ENCODE measurements at regions not wholly inside any gene's neighbourhood (a gene's known extent, or its start where the extent isn't known, plus 50 kb on each side); places are given as distances from the start of the nearest gene placed in this dataset.

- 85 to 93% methylated on average over 2 of the region's 2 CpGs for WGBS, 2 donors
- TF ChIP-seq CTCF (IDR thresholded peaks at IDR 0.05) (no peak), POLR2A (IDR thresholded peaks at IDR 0.05) (no peak)
- H3K36me3 ChIP-seq: no peaks in the 10 kb centered on the region
Measured at GRCh38 chr14:40398981-40399380, 966.7 kb upstream of the FBXO33 start.

GRCh38 chr14:40394634-40395340 is 962.6 kb upstream of the FBXO33 start:
- TF ChIP-seq CTCF (IDR thresholded peaks at IDR 0.05): no peak
- no peak for TF ChIP-seq POLR2A (IDR thresholded peaks at IDR 0.05)
- intact Hi-C loops (cut with DNase I): no loop called here
- H3K4me3 ChIP-seq (replicated peaks in 1 of 3): no peak overlapping the region
- no peaks in the 10 kb centered on the region for H3K9me3 ChIP-seq
- no peaks in the 10 kb centered on the region for H3K36me3 ChIP-seq
- H3K27ac ChIP-seq: no peak overlapping the region
- WGBS, 2 donors: 77 to 80% methylated on average over 3 of the region's 3 CpGs
- H3K4me1 ChIP-seq: no peaks in the 10 kb centered on the region
- no peak for DNase-seq
- no peaks in the 10 kb centered on the region for H3K27me3 ChIP-seq

More at GRCh38 chr14:40398981-40399380, 966.7 kb upstream of the FBXO33 start:
- Histone ChIP-seq H3K9me3 (no peaks in the 10 kb centered on the region), H3K27ac (no peak overlapping the region), H3K27me3 (no peaks in the 10 kb centered on the region), H3K4me3 (replicated peaks in 1 of 3) (no peak overlapping the region), H3K4me1 (no peaks in the 10 kb centered on the region)
- intact Hi-C loops (cut with DNase I): no loop called here
- no peak for DNase-seq

GRCh38 chr14:40393143-40393542 is 960.9 kb upstream of the FBXO33 start:
- no peak for DNase-seq
- Histone ChIP-seq H3K4me1 (no peaks in the 10 kb centered on the region), H3K9me3 (no peaks in the 10 kb centered on the region), H3K27ac (no peak overlapping the region), H3K4me3 (replicated peaks in 1 of 3) (no peak overlapping the region), H3K36me3 (no peaks in the 10 kb centered on the region), H3K27me3 (no peaks in the 10 kb centered on the region)
- TF ChIP-seq POLR2A (IDR thresholded peaks at IDR 0.05) (no peak), CTCF (IDR thresholded peaks at IDR 0.05) (no peak)
- intact Hi-C loops (cut with DNase I): no loop called here

DNA sequence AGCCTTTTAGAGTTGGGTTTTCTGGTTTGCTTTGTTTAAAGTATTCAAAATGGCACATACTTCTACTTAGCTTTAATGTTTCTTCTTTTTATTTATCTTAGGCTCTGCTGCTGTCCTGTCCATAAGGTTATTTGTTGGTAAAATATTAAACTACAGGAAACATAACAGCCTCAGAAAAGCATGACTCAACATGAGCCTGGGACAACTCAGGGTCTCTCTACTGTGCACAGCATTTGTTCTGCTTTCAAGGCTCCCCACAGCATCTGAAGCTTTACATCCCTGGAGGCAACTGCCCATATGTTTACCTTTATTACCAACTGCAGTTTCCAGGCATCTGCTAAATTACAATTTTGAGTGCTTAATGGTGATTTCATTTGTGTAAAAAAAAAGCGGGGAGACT is 954.2 kb upstream of the FBXO33 start:
- no peaks in the 10 kb centered on the region for H3K36me3 ChIP-seq
- no peak overlapping the region for H3K4me3 ChIP-seq (replicated peaks in 1 of 3)
- no peak for DNase-seq
- H3K27ac ChIP-seq: no peak overlapping the region
- intact Hi-C loops (cut with DNase I): no loop called here
- 65 to 83% methylated on average over 1 of the region's 1 CpG for WGBS, 2 donors
- TF ChIP-seq POLR2A (IDR thresholded peaks at IDR 0.05): no peak
- no peak for TF ChIP-seq CTCF (IDR thresholded peaks at IDR 0.05)
- no peaks in the 10 kb centered on the region for H3K9me3 ChIP-seq
- H3K27me3 ChIP-seq: no peaks in the 10 kb centered on the region
- no peaks in the 10 kb centered on the region for H3K4me1 ChIP-seq

- Histone ChIP-seq H3K4me3 (replicated peaks in 1 of 3) (no peak overlapping the region), H3K36me3 (no peaks in the 10 kb centered on the region), H3K4me1 (no peaks in the 10 kb centered on the region), H3K27ac (no peak overlapping the region), H3K27me3 (no peaks in the 10 kb centered on the region), H3K9me3 (no peaks in the 10 kb centered on the region)
- intact Hi-C loops (cut with DNase I): no loop called here
- WGBS, 2 donors: 95 to 96% methylated on average over 10 of the region's 10 CpGs
- TF ChIP-seq POLR2A (IDR thresholded peaks at IDR 0.05) (no peak), CTCF (IDR thresholded peaks at IDR 0.05) (no peak)
- DNase-seq: no peak
Measured at GRCh38 chr14:40374221-40374620, 942.0 kb upstream of the FBXO33 start.
